Right atrium auricular region (tissue), 2 donors: ENCODE measurements at regions not wholly inside any gene's neighbourhood (a gene's known extent, or its start where the extent isn't known, plus 50 kb on each side); places are given as distances from the start of the nearest gene placed in this dataset.

Source experiments
- DNase-seq: peaks from one replicate; pipeline ENCODE4 v3.0.0-alpha.2; 2019; ENCODE audit warnings: low spot score
- H3K27ac ChIP-seq, 2 donors: fragments of 200-600 bp; sonication (generic); 1 replicate in 1 of 2; 2 replicates in 1 of 2; pipeline ENCODE4 v1.5.1; 2016 to 2019
- H3K27me3 ChIP-seq, 2 donors: fragments of 200-600 bp; sonication (generic); one replicate each; pipeline versions ENCODE4 v1.5.1 to v1.6.0; 2017 to 2019
- H3K36me3 ChIP-seq: fragments of 200-600 bp; sonication (generic); one replicate; pipeline ENCODE4 v1.5.1; 2016
- H3K4me1 ChIP-seq, 2 donors: fragments of 200-600 bp; sonication (generic); one replicate each; pipeline versions ENCODE4 v1.5.1 to v1.6.0; 2017 to 2019
- H3K4me3 ChIP-seq, 2 donors: fragments of 200-600 bp; sonication (generic); 1 replicate in 1 of 2; 2 replicates in 1 of 2; pipeline ENCODE4 v1.5.1; 2017 to 2019; ENCODE audit warnings: mild to moderate bottlenecking in 1 of 2, moderate library complexity in 1 of 2
- H3K9me3 ChIP-seq, 2 donors: fragments of 200-600 bp; sonication (generic); one replicate each; pipeline ENCODE4 v1.5.1; 2019
- TF ChIP-seq, protein P1 (sequence below), 2 donors: fragments of 200-600 bp; sonication (generic); IDR thresholded peaks; one replicate each; pipeline ENCODE4 v1.5.1; 2019; ENCODE audit warnings: antibody characterized with exemption in 2 of 2

DNA sequence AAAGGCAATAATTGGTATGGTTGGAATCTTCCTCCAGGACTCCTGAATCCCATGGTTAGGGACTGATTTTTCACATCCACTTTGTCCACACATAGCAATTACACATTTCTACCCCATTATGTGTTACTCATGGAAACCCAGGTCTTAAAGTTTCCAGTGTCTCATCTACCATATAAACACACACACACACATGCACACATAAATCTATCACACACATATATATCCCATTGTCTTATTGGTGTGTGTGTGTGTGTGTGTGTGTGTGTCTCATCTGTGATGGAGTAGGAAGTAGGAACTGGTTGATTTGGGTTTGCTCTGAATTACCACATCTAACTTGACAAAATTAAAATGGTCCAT lies 525.4 kb downstream of the FUT8 start:
- no peaks in the 10 kb centered on the region for H3K36me3 ChIP-seq
- no peaks in the 10 kb centered on the region for H3K27me3 ChIP-seq
- H3K4me3 ChIP-seq: no peak overlapping the region
- no peak for DNase-seq
- TF ChIP-seq, protein P1, sequence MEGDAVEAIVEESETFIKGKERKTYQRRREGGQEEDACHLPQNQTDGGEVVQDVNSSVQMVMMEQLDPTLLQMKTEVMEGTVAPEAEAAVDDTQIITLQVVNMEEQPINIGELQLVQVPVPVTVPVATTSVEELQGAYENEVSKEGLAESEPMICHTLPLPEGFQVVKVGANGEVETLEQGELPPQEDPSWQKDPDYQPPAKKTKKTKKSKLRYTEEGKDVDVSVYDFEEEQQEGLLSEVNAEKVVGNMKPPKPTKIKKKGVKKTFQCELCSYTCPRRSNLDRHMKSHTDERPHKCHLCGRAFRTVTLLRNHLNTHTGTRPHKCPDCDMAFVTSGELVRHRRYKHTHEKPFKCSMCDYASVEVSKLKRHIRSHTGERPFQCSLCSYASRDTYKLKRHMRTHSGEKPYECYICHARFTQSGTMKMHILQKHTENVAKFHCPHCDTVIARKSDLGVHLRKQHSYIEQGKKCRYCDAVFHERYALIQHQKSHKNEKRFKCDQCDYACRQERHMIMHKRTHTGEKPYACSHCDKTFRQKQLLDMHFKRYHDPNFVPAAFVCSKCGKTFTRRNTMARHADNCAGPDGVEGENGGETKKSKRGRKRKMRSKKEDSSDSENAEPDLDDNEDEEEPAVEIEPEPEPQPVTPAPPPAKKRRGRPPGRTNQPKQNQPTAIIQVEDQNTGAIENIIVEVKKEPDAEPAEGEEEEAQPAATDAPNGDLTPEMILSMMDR (IDR thresholded peaks at IDR 0.05): no peak
- no peak overlapping the region for H3K27ac ChIP-seq
- no peaks in the 10 kb centered on the region for H3K4me1 ChIP-seq
- no peaks in the 10 kb centered on the region for H3K9me3 ChIP-seq

DNA sequence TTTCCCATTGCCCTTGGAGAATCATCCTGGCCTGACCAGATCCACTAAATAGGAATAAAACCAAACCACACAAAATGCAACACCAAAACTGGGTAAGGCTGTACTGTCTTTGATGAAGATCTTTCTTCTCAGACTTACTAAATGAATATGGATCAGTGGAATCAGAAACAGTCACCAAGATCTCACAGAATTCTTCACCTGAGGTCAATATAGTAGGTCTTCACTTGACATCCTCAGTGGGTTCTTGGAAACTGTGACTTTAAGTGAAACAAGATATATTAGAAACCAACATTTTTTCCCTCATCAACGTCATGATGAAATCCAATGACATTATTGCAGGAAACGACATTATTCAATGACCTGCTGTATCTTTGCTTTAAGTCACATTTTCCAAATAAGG lies 526.2 kb downstream of the FUT8 start:
- no peaks in the 10 kb centered on the region for H3K27me3 ChIP-seq
- no peaks in the 10 kb centered on the region for H3K9me3 ChIP-seq
- TF ChIP-seq, protein P1 (IDR thresholded peaks at IDR 0.05): no peak
- DNase-seq: no peak
- H3K27ac ChIP-seq: no peak overlapping the region
- no peak overlapping the region for H3K4me3 ChIP-seq
- H3K36me3 ChIP-seq: no peaks in the 10 kb centered on the region
- no peaks in the 10 kb centered on the region for H3K4me1 ChIP-seq

DNA sequence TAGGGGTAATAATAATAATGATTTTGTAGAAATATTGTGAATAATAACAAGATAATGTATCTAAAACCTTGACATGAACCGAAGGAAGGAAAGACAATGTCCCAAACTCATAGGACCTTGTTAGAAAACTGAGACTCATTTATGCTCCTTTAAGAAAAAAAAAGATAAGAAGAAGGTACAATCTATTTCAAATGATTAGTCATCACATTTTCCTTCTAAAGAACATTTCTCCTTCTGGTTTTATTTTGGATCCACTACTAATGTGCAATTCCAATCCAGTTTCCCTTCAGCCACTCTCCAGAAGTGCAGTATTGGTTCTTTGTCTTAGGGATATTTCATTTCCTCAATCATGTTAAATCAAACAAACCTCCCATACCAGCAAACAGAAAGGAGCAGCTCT lies 526.7 kb downstream of the FUT8 start:
- no peaks in the 10 kb centered on the region for H3K9me3 ChIP-seq
- no peaks in the 10 kb centered on the region for H3K36me3 ChIP-seq
- DNase-seq: no peak
- TF ChIP-seq, protein P1 (IDR thresholded peaks at IDR 0.05): no peak
- no peaks in the 10 kb centered on the region for H3K27me3 ChIP-seq
- no peak overlapping the region for H3K27ac ChIP-seq
- no peaks in the 10 kb centered on the region for H3K4me1 ChIP-seq
- H3K4me3 ChIP-seq: no peak overlapping the region

DNA sequence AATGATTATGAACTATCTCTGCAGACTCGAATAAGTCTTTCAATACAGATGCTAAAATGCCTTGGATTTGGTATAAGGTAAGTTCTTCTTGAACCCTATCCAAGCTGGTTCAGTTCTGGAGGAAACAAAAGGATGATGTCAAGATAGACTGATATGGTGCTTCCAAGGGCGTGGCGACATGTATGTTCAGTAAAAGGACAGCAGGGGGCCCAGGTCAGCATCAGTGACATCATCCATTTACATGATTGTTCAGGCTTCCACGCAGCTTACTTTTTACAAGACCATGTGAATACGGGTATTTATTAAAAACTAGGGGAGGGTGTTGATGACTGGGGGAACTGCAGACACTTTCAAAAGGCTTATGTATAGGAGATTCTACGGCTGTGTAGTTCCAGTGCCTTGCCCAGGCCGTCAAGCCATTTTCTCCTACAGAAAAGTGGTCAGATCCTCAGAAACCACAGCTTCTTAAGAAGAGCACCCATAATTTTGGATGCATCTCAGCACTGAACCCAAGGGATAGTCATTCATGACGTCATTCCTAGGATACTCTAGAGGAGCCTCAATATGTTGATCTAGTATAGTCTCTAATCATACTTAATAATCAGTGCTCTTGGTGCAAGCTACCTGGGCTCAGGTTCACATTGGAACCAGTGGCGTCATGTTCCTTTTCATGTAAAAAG lies 527.7 kb downstream of the FUT8 start:
- Histone ChIP-seq H3K4me3 (no peak overlapping the region), H3K36me3 (no peaks in the 10 kb centered on the region), H3K27me3 (no peaks in the 10 kb centered on the region), H3K4me1 (no peaks in the 10 kb centered on the region), H3K27ac (no peak overlapping the region), H3K9me3 (no peaks in the 10 kb centered on the region)
- DNase-seq: no peak
- TF ChIP-seq, protein P1 (IDR thresholded peaks at IDR 0.05): peak in 1 of 2 donors; percentile 38

DNA sequence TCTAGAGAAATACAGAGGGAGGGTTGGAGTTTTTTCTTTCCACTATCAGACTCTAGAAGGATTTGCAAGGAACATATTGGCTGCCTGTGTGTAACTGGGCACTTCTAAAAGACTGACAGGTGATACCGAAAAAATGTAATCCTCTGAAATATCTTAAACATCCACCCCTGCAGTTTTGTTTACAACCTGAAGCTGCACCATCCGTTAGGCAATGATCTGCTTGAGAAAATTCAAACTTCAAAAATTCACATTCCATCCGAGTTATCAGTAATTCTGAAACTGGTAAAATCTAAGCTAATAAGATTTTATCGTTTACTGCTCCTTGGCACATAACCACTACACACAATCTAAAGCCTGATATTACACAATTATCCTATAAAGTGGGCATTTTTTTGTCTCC lies 528.6 kb downstream of the FUT8 start:
- no peaks in the 10 kb centered on the region for H3K27me3 ChIP-seq
- DNase-seq: no peak
- no peaks in the 10 kb centered on the region for H3K36me3 ChIP-seq
- no peaks in the 10 kb centered on the region for H3K9me3 ChIP-seq
- no peak overlapping the region for H3K27ac ChIP-seq
- H3K4me3 ChIP-seq: no peak overlapping the region
- H3K4me1 ChIP-seq: no peaks in the 10 kb centered on the region
- TF ChIP-seq, protein P1 (IDR thresholded peaks at IDR 0.05): no peak

DNA sequence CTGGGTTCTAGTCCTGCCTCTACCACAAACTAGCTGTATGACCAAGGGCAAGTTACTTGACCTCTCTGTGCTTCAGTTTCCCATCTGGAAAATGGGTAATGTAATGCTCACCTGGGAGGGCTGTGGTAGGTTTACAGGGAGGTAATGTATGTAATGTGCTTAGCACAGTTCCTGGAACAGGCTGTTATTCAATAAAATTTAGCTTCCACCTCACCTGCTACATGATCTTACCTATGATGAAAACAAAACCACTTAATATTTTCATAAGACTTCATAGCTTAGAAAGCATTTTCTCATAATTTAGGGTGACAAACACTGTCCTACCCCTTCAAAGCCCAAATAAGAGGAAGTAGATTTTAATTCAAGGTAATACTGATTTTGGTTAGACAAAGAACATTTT lies 530.6 kb downstream of the FUT8 start:
- no peaks in the 10 kb centered on the region for H3K27me3 ChIP-seq
- TF ChIP-seq, protein P1 (IDR thresholded peaks at IDR 0.05): no peak
- no peaks in the 10 kb centered on the region for H3K4me1 ChIP-seq
- H3K9me3 ChIP-seq: no peaks in the 10 kb centered on the region
- no peak for DNase-seq
- no peaks in the 10 kb centered on the region for H3K36me3 ChIP-seq
- no peak overlapping the region for H3K4me3 ChIP-seq
- H3K27ac ChIP-seq: no peak overlapping the region
